ENCODE measurements at regions not wholly inside any gene's neighbourhood (a gene's known extent, or its start where the extent isn't known, plus 50 kb on each side); places are given as distances from the start of the nearest gene placed in this dataset.

- POLR2A ChIA-PET (ENCODE audit: low non-redundant PET): no interaction called here
- CTCF ChIA-PET: no interaction called here
Measured at GRCh38 chr21:27511233-27511632, 544.3 kb upstream of the ADAMTS5 start.

GRCh38 chr21:27507695-27508094, 540.8 kb upstream of the ADAMTS5 start:
- no peak for TF ChIP-seq CTCF (conservative IDR thresholded peaks at IDR 0.05; ENCODE audit: low read depth)
- no peak for DNase-seq (ENCODE audit: low spot score)
- H3K27ac ChIP-seq: no peak overlapping the region
- POLR2A ChIA-PET (ENCODE audit: low non-redundant PET): no interaction called here
- CTCF ChIA-PET: no interaction called here

More at GRCh38 chr21:27511233-27511632, 544.3 kb upstream of the ADAMTS5 start:
- no peak for DNase-seq (ENCODE audit: low spot score)
- no peak overlapping the region for H3K27ac ChIP-seq
- no peak for TF ChIP-seq CTCF (conservative IDR thresholded peaks at IDR 0.05; ENCODE audit: low read depth)

GRCh38 chr21:27505516-27505915, 538.6 kb upstream of the ADAMTS5 start:
- ChIA-PET POLR2A (ENCODE audit: low non-redundant PET) (no interaction called here), CTCF (interaction anchor here (0.6 kb wide), 1 partner anchor 23 kb away, joined by 4 read pairs; no protein-coding TSS in a partner anchor)
- DNase-seq (ENCODE audit: low spot score): no peak
- H3K27ac ChIP-seq: no peak overlapping the region
- no peak for TF ChIP-seq CTCF (conservative IDR thresholded peaks at IDR 0.05; ENCODE audit: low read depth)

- no peak for TF ChIP-seq CTCF (conservative IDR thresholded peaks at IDR 0.05; ENCODE audit: low read depth)
- ChIA-PET CTCF (no interaction called here), POLR2A (ENCODE audit: low non-redundant PET) (no interaction called here)
- DNase-seq (ENCODE audit: low spot score): no peak
- H3K27ac ChIP-seq: no peak overlapping the region
Measured at GRCh38 chr21:27502801-27503200, 535.9 kb upstream of the ADAMTS5 start.

- TF ChIP-seq CTCF (conservative IDR thresholded peaks at IDR 0.05; ENCODE audit: low read depth): no peak
- DNase-seq (ENCODE audit: low spot score): no peak
- POLR2A ChIA-PET (ENCODE audit: low non-redundant PET): no interaction called here
- CTCF ChIA-PET: no interaction called here
- no peak overlapping the region for H3K27ac ChIP-seq
Measured at GRCh38 chr21:27498025-27498424, 531.1 kb upstream of the ADAMTS5 start.

- DNase-seq (ENCODE audit: low spot score): no peak
- no peak overlapping the region for H3K27ac ChIP-seq
- POLR2A ChIA-PET (ENCODE audit: low non-redundant PET): no interaction called here
- CTCF ChIA-PET: no interaction called here
- TF ChIP-seq CTCF (conservative IDR thresholded peaks at IDR 0.05; ENCODE audit: low read depth): no peak
Measured at GRCh38 chr21:27495836-27496235, 528.9 kb upstream of the ADAMTS5 start.

- POLR2A ChIA-PET (ENCODE audit: low non-redundant PET): no interaction called here
- CTCF ChIA-PET: no interaction called here
- TF ChIP-seq CTCF (conservative IDR thresholded peaks at IDR 0.05; ENCODE audit: low read depth): no peak
- no peak for DNase-seq (ENCODE audit: low spot score)
- H3K27ac ChIP-seq: no peak overlapping the region
Measured at GRCh38 chr21:27493542-27493941, 526.7 kb upstream of the ADAMTS5 start.

Measured in RWPE1 (cell line).